ENCODE measurements at regions not wholly inside any gene's neighbourhood (a gene's known extent, or its start where the extent isn't known, plus 50 kb on each side); places are given as distances from the start of the nearest gene placed in this dataset.

DNA sequence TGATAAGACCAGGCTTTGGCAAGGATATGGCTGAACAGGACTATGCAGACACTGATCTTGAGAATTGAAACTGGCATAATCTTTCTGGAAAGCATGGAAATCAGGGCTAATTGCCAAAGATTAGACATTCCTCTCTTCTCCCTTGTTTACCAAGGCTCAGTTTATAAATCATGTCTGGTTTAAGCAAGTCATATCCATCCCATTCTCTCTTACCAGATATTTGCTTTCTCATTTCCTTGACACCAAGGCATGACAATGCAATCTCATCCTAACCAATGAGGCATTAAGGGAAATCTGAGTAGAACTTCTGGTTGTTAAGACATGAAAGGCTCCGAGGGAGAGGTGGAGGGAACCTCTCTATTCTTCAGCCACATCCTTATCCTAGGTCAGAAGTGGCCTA, 110.3 kb upstream of the CEP85L start:
- no peaks in the 10 kb centered on the region for H3K4me1 Mint-ChIP-seq (ENCODE audit: low read depth, unreplicated experiment)
- no peaks in the 10 kb centered on the region for H3K36me3 Mint-ChIP-seq (ENCODE audit: unreplicated experiment)
- no peak for DNase-seq
- TF ChIP-seq, protein P1, sequence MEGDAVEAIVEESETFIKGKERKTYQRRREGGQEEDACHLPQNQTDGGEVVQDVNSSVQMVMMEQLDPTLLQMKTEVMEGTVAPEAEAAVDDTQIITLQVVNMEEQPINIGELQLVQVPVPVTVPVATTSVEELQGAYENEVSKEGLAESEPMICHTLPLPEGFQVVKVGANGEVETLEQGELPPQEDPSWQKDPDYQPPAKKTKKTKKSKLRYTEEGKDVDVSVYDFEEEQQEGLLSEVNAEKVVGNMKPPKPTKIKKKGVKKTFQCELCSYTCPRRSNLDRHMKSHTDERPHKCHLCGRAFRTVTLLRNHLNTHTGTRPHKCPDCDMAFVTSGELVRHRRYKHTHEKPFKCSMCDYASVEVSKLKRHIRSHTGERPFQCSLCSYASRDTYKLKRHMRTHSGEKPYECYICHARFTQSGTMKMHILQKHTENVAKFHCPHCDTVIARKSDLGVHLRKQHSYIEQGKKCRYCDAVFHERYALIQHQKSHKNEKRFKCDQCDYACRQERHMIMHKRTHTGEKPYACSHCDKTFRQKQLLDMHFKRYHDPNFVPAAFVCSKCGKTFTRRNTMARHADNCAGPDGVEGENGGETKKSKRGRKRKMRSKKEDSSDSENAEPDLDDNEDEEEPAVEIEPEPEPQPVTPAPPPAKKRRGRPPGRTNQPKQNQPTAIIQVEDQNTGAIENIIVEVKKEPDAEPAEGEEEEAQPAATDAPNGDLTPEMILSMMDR (IDR thresholded peaks at IDR 0.05; ENCODE audit: partially characterized antibody, unreplicated experiment) = no peak
- peaks cover 2% of the 10 kb centered on the region for H3K9me3 Mint-ChIP-seq (ENCODE audit: unreplicated experiment)
- no peak overlapping the region for H3K4me3 Mint-ChIP-seq (ENCODE audit: unreplicated experiment)
- H3K27me3 Mint-ChIP-seq (ENCODE audit: unreplicated experiment) = peaks cover 2% of the 10 kb centered on the region
- H3K27ac Mint-ChIP-seq (ENCODE audit: unreplicated experiment) = no peak overlapping the region

- no peak overlapping the region for H3K27ac Mint-ChIP-seq (ENCODE audit: unreplicated experiment)
- peaks cover 2% of the 10 kb centered on the region for H3K27me3 Mint-ChIP-seq (ENCODE audit: unreplicated experiment)
- H3K4me1 Mint-ChIP-seq (ENCODE audit: low read depth, unreplicated experiment) = no peaks in the 10 kb centered on the region
- TF ChIP-seq, protein P1 (IDR thresholded peaks at IDR 0.05; ENCODE audit: partially characterized antibody, unreplicated experiment) = no peak
- no peak overlapping the region for H3K4me3 Mint-ChIP-seq (ENCODE audit: unreplicated experiment)
- H3K9me3 Mint-ChIP-seq (ENCODE audit: unreplicated experiment) = peaks cover 2% of the 10 kb centered on the region
- no peak for DNase-seq
- no peaks in the 10 kb centered on the region for H3K36me3 Mint-ChIP-seq (ENCODE audit: unreplicated experiment)
Observed at GRCh38 chr6:118758946-118759345, 107.6 kb upstream of the CEP85L start.

GRCh38 chr6:118755941-118756646, 104.7 kb upstream of the CEP85L start:
- TF ChIP-seq, protein P1 (IDR thresholded peaks at IDR 0.05; ENCODE audit: partially characterized antibody, unreplicated experiment) = no peak
- H3K4me1 Mint-ChIP-seq (ENCODE audit: low read depth, unreplicated experiment) = no peaks in the 10 kb centered on the region
- peaks cover 2% of the 10 kb centered on the region for H3K27me3 Mint-ChIP-seq (ENCODE audit: unreplicated experiment)
- H3K27ac Mint-ChIP-seq (ENCODE audit: unreplicated experiment) = no peak overlapping the region
- peaks cover 2% of the 10 kb centered on the region for H3K9me3 Mint-ChIP-seq (ENCODE audit: unreplicated experiment)
- no peak overlapping the region for H3K4me3 Mint-ChIP-seq (ENCODE audit: unreplicated experiment)
- no peak for DNase-seq
- peaks cover 3% of the 10 kb centered on the region for H3K36me3 Mint-ChIP-seq (ENCODE audit: unreplicated experiment)

GRCh38 chr6:118752803-118753202, 101.4 kb upstream of the CEP85L start:
- no peak overlapping the region for H3K4me3 Mint-ChIP-seq (ENCODE audit: unreplicated experiment)
- no peaks in the 10 kb centered on the region for H3K9me3 Mint-ChIP-seq (ENCODE audit: unreplicated experiment)
- H3K4me1 Mint-ChIP-seq (ENCODE audit: low read depth, unreplicated experiment) = peaks cover 13% of the 10 kb centered on the region
- no peak overlapping the region for H3K27ac Mint-ChIP-seq (ENCODE audit: unreplicated experiment)
- TF ChIP-seq, protein P1 (IDR thresholded peaks at IDR 0.05; ENCODE audit: partially characterized antibody, unreplicated experiment) = no peak
- H3K36me3 Mint-ChIP-seq (ENCODE audit: unreplicated experiment) = peaks cover 4% of the 10 kb centered on the region
- no peaks in the 10 kb centered on the region for H3K27me3 Mint-ChIP-seq (ENCODE audit: unreplicated experiment)
- DNase-seq = no peak

GRCh38 chr6:118751072-118751471, 99.7 kb upstream of the CEP85L start:
- Mint-ChIP-seq H3K27me3 (ENCODE audit: unreplicated experiment) (no peaks in the 10 kb centered on the region), H3K36me3 (ENCODE audit: unreplicated experiment) (peaks cover 4% of the 10 kb centered on the region), H3K27ac (ENCODE audit: unreplicated experiment) (no peak overlapping the region), H3K4me3 (ENCODE audit: unreplicated experiment) (no peak overlapping the region), H3K9me3 (ENCODE audit: unreplicated experiment) (no peaks in the 10 kb centered on the region), H3K4me1 (ENCODE audit: low read depth, unreplicated experiment) (peaks cover 15% of the 10 kb centered on the region)
- TF ChIP-seq, protein P1 (IDR thresholded peaks at IDR 0.05; ENCODE audit: partially characterized antibody, unreplicated experiment) = no peak
- DNase-seq = no peak
